ENCODE measurements at regions not wholly inside any gene's neighbourhood (a gene's known extent, or its start where the extent isn't known, plus 50 kb on each side); places are given as distances from the start of the nearest gene placed in this dataset.

- no peaks in the 10 kb centered on the region for H3K4me1 Mint-ChIP-seq
- Histone ChIP-seq H3K9ac (ENCODE audit: extremely low read depth, low read length, poor library complexity, severe bottlenecking) (no peak overlapping the region), H3K4me1 (ENCODE audit: control insufficient read depth, insufficient read depth, low read length) (no peaks in the 10 kb centered on the region), H3K4me3 (ENCODE audit: low read length) (no peak overlapping the region), H3K9me3 (ENCODE audit: control insufficient read depth, low read length) (no peaks in the 10 kb centered on the region), H3K36me3 (ENCODE audit: control insufficient read depth, insufficient read depth, low read length) (no peaks in the 10 kb centered on the region), H3K27me3 (ENCODE audit: control insufficient read depth, insufficient read depth, low read length, poor library complexity, severe bottlenecking) (no peaks in the 10 kb centered on the region), H3K27ac (ENCODE audit: low read depth, low read length) (no peak overlapping the region)
- H3K4me3 Mint-ChIP-seq, result no peak overlapping the region
- WGBS, 2 experiments (ENCODE audit: insufficient coverage in 1 of 2, insufficient read length in 1 of 2), result 96% methylated on average over 3 of the region's 3 CpGs; no CpG with 5 or more reads in 1 of the 2 experiments
- H3K36me3 Mint-ChIP-seq (ENCODE audit: low read depth), result no peaks in the 10 kb centered on the region
- no peak overlapping the region for H3K27ac Mint-ChIP-seq
- DNase-seq, result no peak
- peaks cover 2% of the 10 kb centered on the region for H3K9me3 Mint-ChIP-seq
- no peak for TF ChIP-seq CTCF (conservative IDR thresholded peaks at IDR 0.05)
- no peaks in the 10 kb centered on the region for H3K27me3 Mint-ChIP-seq (ENCODE audit: insufficient read depth)
Observed at GRCh38 chr2:2912293-2912692, 465.3 kb downstream of the EIPR1 start.

GRCh38 chr2:2910259-2910658 lies 467.4 kb downstream of the EIPR1 start:
- Histone ChIP-seq H3K36me3 (ENCODE audit: control insufficient read depth, insufficient read depth, low read length) (no peaks in the 10 kb centered on the region), H3K4me3 (ENCODE audit: low read length) (no peak overlapping the region), H3K27ac (ENCODE audit: low read depth, low read length) (no peak overlapping the region), H3K9me3 (ENCODE audit: control insufficient read depth, low read length) (no peaks in the 10 kb centered on the region), H3K27me3 (ENCODE audit: control insufficient read depth, insufficient read depth, low read length, poor library complexity, severe bottlenecking) (no peaks in the 10 kb centered on the region), H3K4me1 (ENCODE audit: control insufficient read depth, insufficient read depth, low read length) (no peaks in the 10 kb centered on the region), H3K9ac (ENCODE audit: extremely low read depth, low read length, poor library complexity, severe bottlenecking) (no peak overlapping the region)
- no peaks in the 10 kb centered on the region for H3K4me1 Mint-ChIP-seq
- no peak overlapping the region for H3K27ac Mint-ChIP-seq
- H3K36me3 Mint-ChIP-seq (ENCODE audit: low read depth), result no peaks in the 10 kb centered on the region
- H3K9me3 Mint-ChIP-seq, result no peaks in the 10 kb centered on the region
- no peak for DNase-seq
- H3K27me3 Mint-ChIP-seq (ENCODE audit: insufficient read depth), result no peaks in the 10 kb centered on the region
- TF ChIP-seq CTCF (conservative IDR thresholded peaks at IDR 0.05), result no peak
- WGBS, 2 experiments (ENCODE audit: insufficient coverage in 1 of 2, insufficient read length in 1 of 2), result 91 to 99% methylated on average over 6 to 7 of the region's 7 CpGs
- H3K4me3 Mint-ChIP-seq, result no peak overlapping the region

GRCh38 chr2:2909086-2910035 lies 468.3 kb downstream of the EIPR1 start:
- DNase-seq, result no peak
- no peak overlapping the region for H3K27ac ChIP-seq (ENCODE audit: low read depth, low read length)
- TF ChIP-seq CTCF (conservative IDR thresholded peaks at IDR 0.05), result no peak
- H3K9me3 ChIP-seq (ENCODE audit: control insufficient read depth, low read length), result no peaks in the 10 kb centered on the region
- no peaks in the 10 kb centered on the region for H3K36me3 ChIP-seq (ENCODE audit: control insufficient read depth, insufficient read depth, low read length)
- no peak overlapping the region for H3K27ac Mint-ChIP-seq
- no peak overlapping the region for H3K4me3 ChIP-seq (ENCODE audit: low read length)
- no peak overlapping the region for H3K9ac ChIP-seq (ENCODE audit: extremely low read depth, low read length, poor library complexity, severe bottlenecking)
- WGBS, 2 experiments (ENCODE audit: insufficient coverage in 1 of 2, insufficient read length in 1 of 2), result 92 to 95% methylated on average over 14 to 23 of the region's 23 CpGs
- no peaks in the 10 kb centered on the region for H3K9me3 Mint-ChIP-seq
- H3K27me3 ChIP-seq (ENCODE audit: control insufficient read depth, insufficient read depth, low read length, poor library complexity, severe bottlenecking), result no peaks in the 10 kb centered on the region
- H3K36me3 Mint-ChIP-seq (ENCODE audit: low read depth), result no peaks in the 10 kb centered on the region
- H3K27me3 Mint-ChIP-seq (ENCODE audit: insufficient read depth), result no peaks in the 10 kb centered on the region
- H3K4me3 Mint-ChIP-seq, result no peak overlapping the region
- no peaks in the 10 kb centered on the region for H3K4me1 ChIP-seq (ENCODE audit: control insufficient read depth, insufficient read depth, low read length)
- no peaks in the 10 kb centered on the region for H3K4me1 Mint-ChIP-seq
